HCT116 (cell line): ENCODE measurements at regions not wholly inside any gene's neighbourhood (a gene's known extent, or its start where the extent isn't known, plus 50 kb on each side); places are given as distances from the start of the nearest gene placed in this dataset.

Experiments
- ATAC-seq: fragments of 200-7000 bp; cut with Tn5 transposase; 2 replicates; pipeline ENCODE4 v1.9.1; 2020; ENCODE audit warnings: mild to moderate bottlenecking, moderate library complexity
- BruUV-seq: library from RNA; stranded (reverse); fragments of 400-500 nt; replicated peaks from 2 replicates; lab custom pipeline; 2021; lab: Mats Ljungman, UMichigan
- CTCF ChIA-PET: fragments of 300-600 bp; sonication (Branson Sonifier 250); formaldehyde crosslinking; loops from one replicate; lab custom pipeline; 2021; ENCODE audit warnings: antibody characterized with exemption; lab: Charles Lee
- POLR2A ChIA-PET: fragments of 300-600, 350-600 bp; sonication (Branson Sonifier 250); formaldehyde crosslinking; loops from one replicate; lab custom pipeline; 2021; ENCODE audit warnings: antibody characterized with exemption; lab: Charles Lee
- RAD21 ChIA-PET, 2 experiments: fragments of 300-600 bp; sonication (Branson Sonifier 250); formaldehyde crosslinking; loops; one replicate each; lab custom pipeline; 2023; ENCODE audit warnings: low total read pairs in 2 of 2; ENCODE audit not compliant: uncharacterized antibody in 2 of 2, unreplicated experiment in 2 of 2, low non-redundant PET in 1 of 2; lab: Charles Lee
- DNase-seq: peaks from one replicate; pipeline ENCODE4 v3.0.0-alpha.2; 2010; ENCODE audit warnings: low read depth, low spot score
- H2AFZ ChIP-seq: fragments of 200-600 bp; shearing (Covaris generic), sonication (generic); 2 replicates; pipeline ENCODE4 v1.6.1; 2017; ENCODE audit warnings: low read depth, mixed run types, mixed read lengths, antibody characterized with exemption, low read length; ENCODE audit not compliant: poor library complexity, severe bottlenecking
- H3K27ac ChIP-seq: 2 replicates; pipeline ENCODE4 v1.5.1; 2012; ENCODE audit warnings: low read depth, low read length
- H3K27me3 ChIP-seq: fragments of 200-600 bp; sonication (generic); 2 replicates; pipeline ENCODE4 v1.6.1; 2016; ENCODE audit warnings: mixed run types, low read length, mixed read lengths; ENCODE audit not compliant: insufficient read depth
- H3K36me3 ChIP-seq, 2 experiments: fragments of 200-500 bp in 1 of 2; fragments of 200-600 bp in 1 of 2; sonication (Bioruptor generic) in 1 of 2; sonication (generic) in 1 of 2; 2 replicates each; pipeline versions ENCODE4 v1.5.1 to v1.6.1; 2014 to 2016; ENCODE audit warnings: low read length in 2 of 2, inconsistent platforms in 1 of 2, mixed read lengths in 1 of 2, mixed run types in 1 of 2; ENCODE audit not compliant: insufficient read depth in 2 of 2, control insufficient read depth in 1 of 2
- H3K4me1 ChIP-seq, 2 experiments: fragments of 200-600 bp in 1 of 2; sonication (generic) in 1 of 2; 2 replicates each; pipeline versions ENCODE4 v1.5.1 to v1.6.1; 2012 to 2017; ENCODE audit warnings: low read length in 2 of 2, inconsistent platforms in 1 of 2, mild to moderate bottlenecking in 1 of 2, mixed read lengths in 1 of 2, mixed run types in 1 of 2, moderate library complexity in 1 of 2; ENCODE audit not compliant: insufficient read depth in 2 of 2, control insufficient read depth in 1 of 2
- H3K4me2 ChIP-seq: fragments of 200-600 bp; sonication (generic); 2 replicates; pipeline ENCODE4 v1.6.1; 2017; ENCODE audit warnings: mixed run types, low read length, mixed read lengths
- H3K4me3 ChIP-seq, 2 experiments: fragments of 200-600 bp in 1 of 2; sonication (generic) in 1 of 2; replicated peaks in 1 of 2; 2 replicates each; pipeline ENCODE4 v1.5.1; 2011 to 2016; ENCODE audit warnings: low read length in 2 of 2, control low read depth in 1 of 2, low read depth in 1 of 2, mild to moderate bottlenecking in 1 of 2, mixed read lengths in 1 of 2, mixed run types in 1 of 2
- H3K79me2 ChIP-seq: fragments of 200-600 bp; sonication (generic); 2 replicates; pipeline ENCODE4 v1.6.1; 2017; ENCODE audit warnings: mild to moderate bottlenecking, mixed run types, low read length, moderate library complexity, mixed read lengths; ENCODE audit not compliant: insufficient read depth
- H3K9ac ChIP-seq: fragments of 200-600 bp; sonication (generic); 2 replicates; pipeline ENCODE4 v1.6.1; 2016; ENCODE audit warnings: low read length, mixed read lengths
- H3K9me2 ChIP-seq: fragments of 200-600 bp; sonication (generic), shearing (Covaris generic); 2 replicates; pipeline ENCODE4 v1.6.1; 2017; ENCODE audit warnings: mixed run types, mild to moderate bottlenecking, moderate library complexity; ENCODE audit not compliant: insufficient read depth
- H3K9me3 ChIP-seq, 2 experiments: fragments of 200-500 bp in 1 of 2; fragments of 200-600 bp in 1 of 2; sonication (Bioruptor generic) in 1 of 2; sonication (generic) in 1 of 2; 2 replicates each; pipeline ENCODE4 v1.6.1; 2014 to 2017; ENCODE audit warnings: low read length in 2 of 2, mixed read lengths in 2 of 2, inconsistent platforms in 1 of 2, low read depth in 1 of 2, mild to moderate bottlenecking in 1 of 2, mixed run types in 1 of 2, moderate library complexity in 1 of 2; ENCODE audit not compliant: control insufficient read depth in 1 of 2, insufficient read depth in 1 of 2
- H4K20me1 ChIP-seq: fragments of 200-600 bp; sonication (generic), shearing (Covaris generic); 2 replicates; pipeline ENCODE4 v1.6.1; 2017; ENCODE audit warnings: mixed run types, mild to moderate bottlenecking, moderate library complexity; ENCODE audit not compliant: insufficient read depth
- CEBPB ChIP-seq: IDR thresholded peaks from 2 replicates; pipeline ENCODE4 v1.6.1; 2012; ENCODE audit warnings: low read depth
- EGR1 ChIP-seq: IDR thresholded peaks from 2 replicates; pipeline ENCODE4 v1.6.1; 2012; ENCODE audit warnings: low read depth
- ELF1 ChIP-seq: IDR thresholded peaks from 2 replicates; pipeline ENCODE4 v1.6.1; 2012; ENCODE audit warnings: low read depth, borderline replicate concordance
- EZH2 ChIP-seq: fragments of 200-600 bp; sonication (generic); IDR thresholded peaks from 2 replicates; pipeline ENCODE4 v1.6.1; 2017; ENCODE audit warnings: antibody characterized with exemption, mixed run types
- EZH2phosphoT487 ChIP-seq: fragments of 200-600 bp; IDR thresholded peaks from 2 replicates; pipeline ENCODE4 v1.6.1; 2018; ENCODE audit warnings: antibody characterized with exemption, borderline replicate concordance
- FOSL1 ChIP-seq: IDR thresholded peaks from 2 replicates; pipeline ENCODE4 v1.6.1; 2012; ENCODE audit warnings: low read depth
- JUND ChIP-seq: IDR thresholded peaks from 2 replicates; pipeline ENCODE4 v1.6.1; 2012
- POLR2A ChIP-seq: IDR thresholded peaks from 2 replicates; pipeline ENCODE4 v1.7.0; 2011; ENCODE audit warnings: borderline replicate concordance; ENCODE audit not compliant: insufficient read depth, insufficient read length; ENCODE audit errors: extremely low read depth
- POLR2AphosphoS5 ChIP-seq: IDR thresholded peaks from 2 replicates; pipeline ENCODE4 v1.6.1; 2011; ENCODE audit warnings: mild to moderate bottlenecking, low read depth, low read length, moderate library complexity
- RAD21 ChIP-seq: IDR thresholded peaks from 2 replicates; pipeline ENCODE4 v1.6.1; 2012; ENCODE audit warnings: low read depth, mild to moderate bottlenecking
- SP1 ChIP-seq: IDR thresholded peaks from 2 replicates; pipeline ENCODE4 v1.6.1; 2012; ENCODE audit warnings: low read depth
- SRF ChIP-seq: IDR thresholded peaks from 2 replicates; pipeline ENCODE4 v1.6.1; 2012; ENCODE audit warnings: low read depth
- TCF7L2 ChIP-seq: IDR thresholded peaks from 2 replicates; pipeline ENCODE4 v1.7.0; 2011; ENCODE audit warnings: borderline replicate concordance, inconsistent platforms; ENCODE audit not compliant: insufficient read depth, insufficient read length; ENCODE audit errors: extremely low read depth
- YY1 ChIP-seq: IDR thresholded peaks from 2 replicates; pipeline ENCODE4 v1.6.1; 2011; ENCODE audit warnings: low read length, low read depth, moderate library complexity, mild to moderate bottlenecking; ENCODE audit not compliant: insufficient replicate concordance; ENCODE audit errors: extremely low read depth
- ZFX ChIP-seq: fragments of 450-650 bp; IDR thresholded peaks from 2 replicates; pipeline ENCODE4 v1.6.1; 2017
- intact Hi-C: fragments of 100-400 bp; cut with micrococcal nuclease; formaldehyde crosslinking; loops from 2 replicates; pipeline ENCODE4 v1.10.0; 2022
- TF ChIP-seq, protein P1 (sequence below), 3 experiments: fragments of 200-600 bp in 1 of 3; sonication (generic) in 1 of 3; IDR thresholded peaks in 2 of 3; conservative IDR thresholded peaks in 1 of 3; 2 replicates each; pipeline ENCODE4 v1.5.1; 2012 to 2017; ENCODE audit warnings: low read depth in 2 of 3, low read length in 2 of 3, antibody characterized with exemption in 1 of 3, borderline replicate concordance in 1 of 3, control low read depth in 1 of 3, mild to moderate bottlenecking in 1 of 3, mixed read lengths in 1 of 3, mixed run types in 1 of 3, moderate library complexity in 1 of 3; ENCODE audit not compliant: insufficient read depth in 1 of 3
- TF ChIP-seq, protein P2 (sequence below): IDR thresholded peaks from 2 replicates; pipeline ENCODE4 v1.6.1; 2011; ENCODE audit warnings: mild to moderate bottlenecking, low read length, moderate library complexity; ENCODE audit not compliant: insufficient replicate concordance; ENCODE audit errors: extremely low read depth
- TF ChIP-seq, protein P3 (sequence below): IDR thresholded peaks from 2 replicates; pipeline ENCODE4 v1.6.1; 2012
- TF ChIP-seq, protein P4 (sequence below): IDR thresholded peaks from 2 replicates; pipeline ENCODE4 v1.6.1; 2012; ENCODE audit warnings: low read depth

DNA sequence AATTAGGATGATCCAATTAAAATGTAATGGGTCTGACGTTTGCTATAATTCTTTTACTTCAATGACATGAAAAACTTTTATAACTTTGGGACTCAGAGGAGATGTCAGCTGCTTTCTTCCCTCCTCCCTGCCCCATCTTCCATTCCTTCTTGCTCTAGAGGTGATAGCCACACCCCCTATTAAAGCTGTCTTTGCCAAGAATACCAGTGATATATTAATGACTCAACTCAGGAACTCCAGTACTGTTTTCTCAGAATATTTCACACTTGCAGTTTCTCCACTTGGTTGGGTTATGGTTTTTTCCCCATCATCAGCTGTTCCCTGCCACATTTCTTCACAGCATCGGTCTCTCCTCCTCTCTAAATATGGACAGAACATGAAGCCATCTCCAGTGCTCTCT, 184.0 kb downstream of the KCNE4 start:
- ChIA-PET CTCF (no interaction called here), POLR2A (no interaction called here), RAD21 (no interaction called here)
- peaks cover 0 to 5% of the 10 kb centered on the region in 2 experiments; a peak in 1 of 4 replicates for H3K4me1 ChIP-seq
- H3K27me3 ChIP-seq = no peaks in the 10 kb centered on the region
- no peaks in the 10 kb centered on the region for H3K36me3 ChIP-seq
- no peak overlapping the region for H2AFZ ChIP-seq
- DNase-seq (no peak), ATAC-seq (no peak)
- H4K20me1 ChIP-seq = no peaks in the 10 kb centered on the region
- H3K9ac ChIP-seq = no peak overlapping the region
- H3K9me2 ChIP-seq = 0 out of 2 replicates have a peak, but pooled peaks cover 4% of the 10 kb centered on the region
- no peak overlapping the region for H3K27ac ChIP-seq
- H3K9me3 ChIP-seq = no peaks in the 10 kb centered on the region
- intact Hi-C loops = no loop called here
- H3K4me2 ChIP-seq = no peak overlapping the region
- BruUV-seq = no TSS peak
- no peaks in the 10 kb centered on the region for H3K79me2 ChIP-seq
- no peak overlapping the region for H3K4me3 ChIP-seq
- TF ChIP-seq CEBPB (no peak), ZFX (no peak), JUND (no peak), EGR1 (no peak), YY1 (no peak), ELF1 (no peak), FOSL1 (no peak), SP1 (no peak), TCF7L2 (no peak), EZH2 (no peak), EZH2phosphoT487 (no peak), POLR2A (no peak), POLR2AphosphoS5 (no peak), RAD21 (no peak), SRF (no peak)
- TF ChIP-seq, protein P1, sequence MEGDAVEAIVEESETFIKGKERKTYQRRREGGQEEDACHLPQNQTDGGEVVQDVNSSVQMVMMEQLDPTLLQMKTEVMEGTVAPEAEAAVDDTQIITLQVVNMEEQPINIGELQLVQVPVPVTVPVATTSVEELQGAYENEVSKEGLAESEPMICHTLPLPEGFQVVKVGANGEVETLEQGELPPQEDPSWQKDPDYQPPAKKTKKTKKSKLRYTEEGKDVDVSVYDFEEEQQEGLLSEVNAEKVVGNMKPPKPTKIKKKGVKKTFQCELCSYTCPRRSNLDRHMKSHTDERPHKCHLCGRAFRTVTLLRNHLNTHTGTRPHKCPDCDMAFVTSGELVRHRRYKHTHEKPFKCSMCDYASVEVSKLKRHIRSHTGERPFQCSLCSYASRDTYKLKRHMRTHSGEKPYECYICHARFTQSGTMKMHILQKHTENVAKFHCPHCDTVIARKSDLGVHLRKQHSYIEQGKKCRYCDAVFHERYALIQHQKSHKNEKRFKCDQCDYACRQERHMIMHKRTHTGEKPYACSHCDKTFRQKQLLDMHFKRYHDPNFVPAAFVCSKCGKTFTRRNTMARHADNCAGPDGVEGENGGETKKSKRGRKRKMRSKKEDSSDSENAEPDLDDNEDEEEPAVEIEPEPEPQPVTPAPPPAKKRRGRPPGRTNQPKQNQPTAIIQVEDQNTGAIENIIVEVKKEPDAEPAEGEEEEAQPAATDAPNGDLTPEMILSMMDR (IDR thresholded peaks at IDR 0.05 in 2 of 3, conservative IDR thresholded peaks at IDR 0.05 in 1 of 3; ENCODE audit: borderline replicate concordance in 1 of 3, insufficient read depth in 1 of 3, low read depth in 2 of 3, low read length in 2 of 3) = no peak
- TF ChIP-seq, protein P2, sequence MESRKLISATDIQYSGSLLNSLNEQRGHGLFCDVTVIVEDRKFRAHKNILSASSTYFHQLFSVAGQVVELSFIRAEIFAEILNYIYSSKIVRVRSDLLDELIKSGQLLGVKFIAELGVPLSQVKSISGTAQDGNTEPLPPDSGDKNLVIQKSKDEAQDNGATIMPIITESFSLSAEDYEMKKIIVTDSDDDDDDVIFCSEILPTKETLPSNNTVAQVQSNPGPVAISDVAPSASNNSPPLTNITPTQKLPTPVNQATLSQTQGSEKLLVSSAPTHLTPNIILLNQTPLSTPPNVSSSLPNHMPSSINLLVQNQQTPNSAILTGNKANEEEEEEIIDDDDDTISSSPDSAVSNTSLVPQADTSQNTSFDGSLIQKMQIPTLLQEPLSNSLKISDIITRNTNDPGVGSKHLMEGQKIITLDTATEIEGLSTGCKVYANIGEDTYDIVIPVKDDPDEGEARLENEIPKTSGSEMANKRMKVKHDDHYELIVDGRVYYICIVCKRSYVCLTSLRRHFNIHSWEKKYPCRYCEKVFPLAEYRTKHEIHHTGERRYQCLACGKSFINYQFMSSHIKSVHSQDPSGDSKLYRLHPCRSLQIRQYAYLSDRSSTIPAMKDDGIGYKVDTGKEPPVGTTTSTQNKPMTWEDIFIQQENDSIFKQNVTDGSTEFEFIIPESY = no peak
- TF ChIP-seq, protein P3, sequence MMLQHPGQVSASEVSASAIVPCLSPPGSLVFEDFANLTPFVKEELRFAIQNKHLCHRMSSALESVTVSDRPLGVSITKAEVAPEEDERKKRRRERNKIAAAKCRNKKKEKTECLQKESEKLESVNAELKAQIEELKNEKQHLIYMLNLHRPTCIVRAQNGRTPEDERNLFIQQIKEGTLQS = no peak
- TF ChIP-seq, protein P4, sequence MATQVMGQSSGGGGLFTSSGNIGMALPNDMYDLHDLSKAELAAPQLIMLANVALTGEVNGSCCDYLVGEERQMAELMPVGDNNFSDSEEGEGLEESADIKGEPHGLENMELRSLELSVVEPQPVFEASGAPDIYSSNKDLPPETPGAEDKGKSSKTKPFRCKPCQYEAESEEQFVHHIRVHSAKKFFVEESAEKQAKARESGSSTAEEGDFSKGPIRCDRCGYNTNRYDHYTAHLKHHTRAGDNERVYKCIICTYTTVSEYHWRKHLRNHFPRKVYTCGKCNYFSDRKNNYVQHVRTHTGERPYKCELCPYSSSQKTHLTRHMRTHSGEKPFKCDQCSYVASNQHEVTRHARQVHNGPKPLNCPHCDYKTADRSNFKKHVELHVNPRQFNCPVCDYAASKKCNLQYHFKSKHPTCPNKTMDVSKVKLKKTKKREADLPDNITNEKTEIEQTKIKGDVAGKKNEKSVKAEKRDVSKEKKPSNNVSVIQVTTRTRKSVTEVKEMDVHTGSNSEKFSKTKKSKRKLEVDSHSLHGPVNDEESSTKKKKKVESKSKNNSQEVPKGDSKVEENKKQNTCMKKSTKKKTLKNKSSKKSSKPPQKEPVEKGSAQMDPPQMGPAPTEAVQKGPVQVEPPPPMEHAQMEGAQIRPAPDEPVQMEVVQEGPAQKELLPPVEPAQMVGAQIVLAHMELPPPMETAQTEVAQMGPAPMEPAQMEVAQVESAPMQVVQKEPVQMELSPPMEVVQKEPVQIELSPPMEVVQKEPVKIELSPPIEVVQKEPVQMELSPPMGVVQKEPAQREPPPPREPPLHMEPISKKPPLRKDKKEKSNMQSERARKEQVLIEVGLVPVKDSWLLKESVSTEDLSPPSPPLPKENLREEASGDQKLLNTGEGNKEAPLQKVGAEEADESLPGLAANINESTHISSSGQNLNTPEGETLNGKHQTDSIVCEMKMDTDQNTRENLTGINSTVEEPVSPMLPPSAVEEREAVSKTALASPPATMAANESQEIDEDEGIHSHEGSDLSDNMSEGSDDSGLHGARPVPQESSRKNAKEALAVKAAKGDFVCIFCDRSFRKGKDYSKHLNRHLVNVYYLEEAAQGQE = no peak
